ENCODE measurements at regions not wholly inside any gene's neighbourhood (a gene's known extent, or its start where the extent isn't known, plus 50 kb on each side); places are given as distances from the start of the nearest gene placed in this dataset.
"Not testable (repeated sequence)": the region's sequence is repeated elsewhere in the genome, so short reads cannot be mapped to it uniquely, and the experiment has no call there.

DNA sequence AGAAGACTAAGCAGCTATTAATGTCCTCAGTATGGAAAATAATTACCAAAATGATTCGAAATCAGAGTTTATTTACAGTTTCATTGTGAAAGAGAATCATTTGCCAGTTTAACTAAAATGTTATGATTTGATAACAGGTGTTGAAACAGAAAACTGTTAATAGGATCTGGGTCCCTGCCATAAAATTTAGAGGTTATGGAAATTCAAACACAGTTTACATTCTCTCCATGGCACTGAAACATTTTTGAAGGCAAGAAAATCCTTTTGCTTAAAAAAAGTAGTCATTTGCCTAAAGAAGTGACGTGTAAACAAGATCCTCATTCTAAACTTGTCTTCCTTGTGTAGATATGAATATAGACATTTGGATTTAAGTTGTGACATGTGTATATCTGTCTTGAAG lies 743.8 kb downstream of the SLC4A3 start:
- DNase-seq, result no peak

DNA sequence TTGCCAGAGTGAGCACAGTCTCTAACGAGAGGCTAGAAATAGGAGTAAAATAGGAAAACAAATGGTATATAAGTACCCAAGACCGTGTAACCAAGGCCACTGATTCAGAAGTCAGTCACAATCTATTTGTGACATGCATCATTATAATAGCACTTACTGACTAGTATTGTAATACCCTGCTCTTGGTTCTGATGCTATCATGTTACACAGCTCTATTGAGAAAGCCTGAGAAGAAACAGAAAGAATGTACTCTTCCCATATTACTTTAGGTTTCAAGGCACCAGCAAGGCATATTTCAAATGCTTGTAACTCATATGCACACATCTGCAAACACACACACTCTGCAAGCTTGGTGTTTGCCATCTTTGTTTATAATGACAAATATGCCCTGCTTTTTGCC lies 746.4 kb downstream of the SLC4A3 start:
- DNase-seq, result no peak

GRCh38 chr2:220374282-220374681 lies 746.9 kb downstream of the SLC4A3 start:
- no peak for DNase-seq

- no peak for DNase-seq
These were observed 750.2 kb downstream of the SLC4A3 start for GRCh38 chr2:220377482-220378155.

- DNase-seq, result not testable (repeated sequence)
These were observed 760.3 kb downstream of the SLC4A3 start for GRCh38 chr2:220387758-220388157.

DNA sequence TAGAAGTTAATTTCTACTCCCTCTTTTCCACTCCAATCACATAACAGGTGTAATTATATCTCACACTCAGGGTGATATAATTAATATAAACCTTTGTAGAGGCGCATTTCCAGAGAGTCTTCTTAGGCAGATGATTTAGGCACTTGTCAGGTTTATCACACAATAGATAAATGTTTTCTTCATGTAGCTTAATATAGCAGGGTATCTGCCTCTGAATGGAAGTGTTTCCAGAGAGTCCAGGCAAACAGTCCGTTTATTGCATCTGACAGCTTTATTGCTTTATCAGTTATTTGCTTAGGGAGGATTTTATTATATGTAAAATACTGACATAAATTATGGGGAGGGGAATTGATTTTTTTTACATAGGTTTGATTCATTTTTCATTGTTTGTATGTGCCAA lies 766.3 kb downstream of the SLC4A3 start:
- DNase-seq, result no peak

DNA sequence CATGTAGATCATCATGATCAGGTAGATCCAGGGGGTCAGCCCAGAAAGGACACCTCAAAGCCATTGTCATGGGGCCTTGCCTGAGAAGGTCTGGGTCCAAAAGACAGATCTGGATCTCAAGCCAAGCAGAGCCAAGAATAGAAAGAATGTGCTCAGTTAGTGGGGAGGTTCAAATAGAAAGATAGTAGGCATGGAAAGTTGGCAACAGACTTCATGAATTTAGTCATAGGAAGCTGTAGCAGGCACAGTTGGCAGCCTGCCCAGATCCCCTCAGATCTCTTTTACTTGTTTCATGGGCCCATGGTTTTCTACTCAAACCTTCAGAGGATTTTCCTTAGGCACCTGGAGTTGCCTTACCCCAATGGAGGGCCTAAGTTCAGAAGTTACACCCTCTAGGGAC lies 767.0 kb downstream of the SLC4A3 start:
- no peak for DNase-seq

DNA sequence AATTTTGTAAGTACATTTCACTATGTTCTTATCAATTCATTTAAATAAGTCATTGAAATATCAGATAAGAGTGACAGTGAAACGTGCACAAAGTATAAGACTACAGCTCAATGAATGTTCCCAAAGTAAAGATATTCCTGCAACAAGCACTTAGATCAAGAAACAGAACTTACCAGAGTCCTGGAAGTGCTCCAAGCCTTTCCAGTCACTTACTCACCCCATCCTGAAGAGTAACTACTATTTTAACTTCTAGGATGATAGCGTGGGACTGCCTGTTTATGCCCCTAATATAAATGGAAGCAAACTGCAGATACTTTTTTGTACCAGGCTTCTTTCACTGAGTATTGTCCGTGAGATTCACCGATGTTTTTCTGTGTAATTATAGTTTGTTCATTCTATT lies 768.9 kb downstream of the SLC4A3 start:
- DNase-seq, result no peak

GRCh38 chr2:220410296-220410695 lies 782.9 kb downstream of the SLC4A3 start:
- no peak for DNase-seq

- no peak for DNase-seq
These were observed 790.1 kb downstream of the SLC4A3 start for GRCh38 chr2:220417503-220417902.

DNA sequence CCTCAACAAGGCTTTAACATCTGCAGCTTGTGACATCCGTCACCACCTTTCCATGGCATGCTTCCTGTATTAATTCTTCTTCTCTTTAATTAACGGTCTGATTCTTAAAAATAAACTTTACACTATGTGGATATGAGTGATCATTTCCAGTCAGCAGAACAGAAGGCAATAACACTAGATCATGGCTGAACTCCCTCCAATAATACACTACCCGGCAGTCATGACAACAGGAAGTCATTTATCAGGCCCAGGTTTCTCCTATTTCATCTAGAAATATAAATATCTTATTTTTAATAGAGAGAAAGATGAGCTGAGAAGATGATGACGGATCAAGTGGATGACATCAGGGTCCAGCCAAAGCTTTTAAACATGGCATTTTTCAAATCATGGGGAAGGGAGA lies 792.2 kb downstream of the SLC4A3 start:
- DNase-seq, result no peak

DNA sequence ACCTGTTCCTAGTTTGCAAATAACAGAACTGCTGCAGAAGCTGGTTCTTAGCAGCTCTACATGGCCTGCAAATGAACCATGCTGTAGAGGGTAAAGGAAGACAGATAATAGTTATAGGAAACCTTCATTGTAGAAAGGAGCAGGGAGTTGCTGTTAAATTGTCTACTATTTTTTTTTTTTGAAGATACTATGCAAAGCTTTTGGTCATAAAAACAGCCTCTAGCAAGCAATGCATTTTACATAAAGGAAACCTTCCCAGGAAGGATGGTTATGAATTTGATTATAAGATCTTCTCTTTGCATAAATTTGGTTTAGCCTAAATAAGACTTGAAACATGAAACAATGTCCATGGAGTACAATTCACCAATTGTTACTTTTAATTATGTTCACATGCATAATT lies 793.4 kb downstream of the SLC4A3 start:
- no peak for DNase-seq

DNA sequence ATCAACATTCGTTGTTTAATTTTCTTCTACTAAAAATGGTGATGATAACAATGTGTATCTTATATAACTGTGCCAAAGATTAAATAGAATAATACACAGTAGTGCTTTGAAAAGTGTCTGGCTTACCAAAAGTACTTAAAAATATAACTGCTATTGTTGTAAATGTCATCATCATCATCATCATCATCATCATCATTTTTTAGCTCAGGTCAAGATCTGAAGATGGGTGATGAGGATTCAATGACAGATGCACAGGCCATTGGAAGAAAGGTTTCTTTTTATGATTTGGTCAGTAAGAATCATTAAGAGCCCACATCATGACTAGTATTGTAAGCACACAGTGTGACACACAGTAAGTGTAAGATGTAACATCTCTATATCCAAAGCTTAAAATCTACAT lies 795.2 kb downstream of the SLC4A3 start:
- DNase-seq, result no peak

DNA sequence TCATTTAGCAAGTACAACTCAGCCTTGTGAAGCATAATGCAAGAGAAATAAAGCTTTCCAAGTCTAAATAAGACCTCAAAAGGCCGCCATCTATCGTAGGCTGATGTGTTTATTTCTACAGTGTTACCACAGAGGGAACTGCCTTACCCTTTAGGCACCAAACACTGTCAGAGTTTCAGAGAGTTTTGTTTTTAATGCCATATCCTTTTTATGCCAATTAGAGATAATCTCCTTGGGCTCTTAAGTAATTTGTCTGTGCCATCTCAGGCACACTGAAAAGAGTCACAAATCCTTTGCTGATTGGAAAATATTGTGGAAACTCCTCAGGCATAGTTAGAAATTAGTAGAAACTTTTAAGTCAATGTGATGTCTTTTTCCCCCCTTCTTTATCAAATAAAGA lies 797.1 kb downstream of the SLC4A3 start:
- DNase-seq, result no peak

DNA sequence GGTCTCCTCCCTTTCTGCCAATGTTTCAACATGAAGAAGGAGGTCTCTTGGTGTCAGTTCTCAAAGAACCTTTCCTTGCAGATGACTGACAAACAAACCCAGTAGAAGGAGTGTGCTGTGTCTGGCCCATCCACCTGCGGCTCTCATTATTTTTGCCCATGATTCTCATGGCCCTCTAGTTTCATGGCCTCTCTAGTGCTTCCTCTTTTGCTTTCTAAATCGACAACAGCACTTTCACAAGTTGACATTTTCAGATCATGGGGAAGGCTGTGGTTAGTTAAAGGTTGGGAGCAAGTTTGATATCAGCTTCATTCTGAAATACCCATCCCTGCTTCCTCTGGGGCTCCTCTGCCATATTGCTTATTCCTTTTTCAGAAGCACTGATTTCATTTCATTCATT lies 805.2 kb downstream of the SLC4A3 start:
- no peak for DNase-seq

DNA sequence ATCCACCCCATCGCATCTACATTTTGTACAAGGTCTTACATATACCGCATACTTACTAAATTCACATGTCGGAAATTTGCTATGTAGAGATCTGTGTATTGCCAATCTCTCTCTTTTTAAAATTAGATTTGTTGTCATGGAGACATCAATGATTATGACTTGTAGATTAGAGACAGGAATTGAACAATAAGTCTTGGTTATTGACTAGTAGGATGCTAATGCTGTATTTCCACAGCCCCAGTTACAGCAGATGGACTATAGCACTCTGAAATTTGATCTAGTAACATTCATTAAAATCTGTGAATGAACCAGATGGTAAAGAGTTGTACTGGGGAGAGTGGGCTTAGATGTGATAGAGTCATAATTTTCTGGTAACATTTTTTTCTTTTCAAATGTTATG lies 805.7 kb downstream of the SLC4A3 start:
- DNase-seq, result no peak

GRCh38 chr2:220434385-220434784 lies 807.0 kb downstream of the SLC4A3 start:
- no peak for DNase-seq

DNA sequence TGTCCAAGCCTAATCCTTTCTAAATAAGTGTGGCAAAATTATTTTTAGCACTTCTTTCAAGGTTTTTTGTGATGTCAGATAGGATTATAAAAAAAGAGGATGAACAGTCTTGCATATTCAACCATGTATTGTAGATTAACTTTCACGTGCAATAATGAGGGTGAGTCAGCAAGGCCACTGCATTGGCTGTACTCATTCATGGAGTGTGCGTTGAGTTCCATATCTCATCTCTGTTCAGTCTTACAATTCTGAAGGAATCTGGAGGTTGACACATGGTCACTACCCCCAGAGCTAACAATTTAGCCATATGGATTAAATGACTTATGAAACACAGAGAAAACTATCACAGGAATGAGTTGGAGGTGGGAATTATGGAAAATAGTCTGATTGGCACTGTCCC lies 810.5 kb downstream of the SLC4A3 start:
- DNase-seq, result no peak

DNA sequence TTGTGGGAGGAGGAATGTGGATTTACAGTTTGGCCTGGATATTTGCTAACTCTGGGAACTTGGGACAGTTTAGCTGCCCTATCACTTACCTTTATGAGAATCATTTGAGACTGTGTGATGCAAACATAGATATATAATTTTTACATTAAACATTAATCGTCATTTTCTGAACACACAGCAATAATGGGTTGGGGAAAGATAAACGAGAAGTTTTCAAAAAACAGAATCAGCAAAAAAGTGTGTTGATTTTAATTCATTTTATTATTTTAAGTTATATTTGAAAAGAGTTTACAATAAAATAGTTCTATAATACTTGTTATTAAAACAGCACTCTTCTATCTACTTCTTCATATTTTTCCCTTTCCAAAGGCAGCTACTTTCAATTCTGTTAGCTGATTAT lies 813.3 kb downstream of the SLC4A3 start:
- DNase-seq, result no peak

- DNase-seq, result no peak
These were observed 814.0 kb downstream of the SLC4A3 start for GRCh38 chr2:220441404-220441803.

DNA sequence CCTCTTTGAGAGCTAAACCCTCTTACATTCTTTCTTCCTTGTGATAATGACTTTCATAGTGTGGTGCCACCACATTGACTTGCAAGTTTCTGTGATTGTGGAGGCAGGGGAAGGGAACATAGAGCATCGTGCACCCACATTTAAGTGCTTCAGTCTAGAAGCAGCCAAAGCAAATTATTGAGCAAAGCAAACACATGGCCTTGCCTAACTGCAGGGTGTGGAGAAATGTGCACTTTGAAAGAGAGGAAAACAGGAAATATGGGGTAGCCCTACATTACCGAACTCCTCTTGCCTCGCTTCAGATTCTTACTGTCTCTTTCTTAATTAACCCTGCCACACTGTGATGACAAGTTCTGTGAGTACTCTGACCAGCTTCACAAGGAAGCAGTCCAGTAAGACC lies 814.6 kb downstream of the SLC4A3 start:
- no peak for DNase-seq

DNA sequence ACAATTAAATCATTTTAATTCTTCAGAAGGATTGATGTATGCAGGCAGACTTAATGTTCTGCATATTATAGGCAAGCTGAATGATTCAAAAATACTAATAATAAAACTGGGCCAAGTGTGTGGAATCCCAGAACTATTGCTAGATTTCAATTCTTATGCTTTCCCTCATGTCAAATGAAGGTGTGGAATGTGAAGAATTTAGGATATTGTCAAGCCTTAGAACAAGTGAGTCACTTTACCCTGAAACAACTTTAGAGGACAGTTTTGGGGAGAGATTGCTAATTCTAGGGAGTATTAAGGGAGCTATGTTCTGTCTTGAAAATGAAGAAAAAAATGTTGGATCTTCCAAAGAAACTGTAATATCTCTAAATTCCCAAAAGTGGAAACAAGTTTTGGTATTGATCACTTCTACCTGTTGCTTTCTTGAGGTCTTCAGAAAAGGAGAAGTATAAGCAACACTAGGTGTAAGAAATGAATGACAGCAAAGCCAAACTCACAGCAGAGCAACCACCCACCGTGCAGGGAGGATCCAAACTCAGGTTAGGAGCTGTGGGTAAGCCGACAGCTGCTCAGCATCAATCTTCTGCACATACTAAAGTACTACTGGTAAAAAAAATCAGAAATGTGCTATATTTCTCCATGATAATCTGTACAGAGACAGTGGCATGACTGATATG lies 818.1 kb downstream of the SLC4A3 start:
- no peak for DNase-seq

DNA sequence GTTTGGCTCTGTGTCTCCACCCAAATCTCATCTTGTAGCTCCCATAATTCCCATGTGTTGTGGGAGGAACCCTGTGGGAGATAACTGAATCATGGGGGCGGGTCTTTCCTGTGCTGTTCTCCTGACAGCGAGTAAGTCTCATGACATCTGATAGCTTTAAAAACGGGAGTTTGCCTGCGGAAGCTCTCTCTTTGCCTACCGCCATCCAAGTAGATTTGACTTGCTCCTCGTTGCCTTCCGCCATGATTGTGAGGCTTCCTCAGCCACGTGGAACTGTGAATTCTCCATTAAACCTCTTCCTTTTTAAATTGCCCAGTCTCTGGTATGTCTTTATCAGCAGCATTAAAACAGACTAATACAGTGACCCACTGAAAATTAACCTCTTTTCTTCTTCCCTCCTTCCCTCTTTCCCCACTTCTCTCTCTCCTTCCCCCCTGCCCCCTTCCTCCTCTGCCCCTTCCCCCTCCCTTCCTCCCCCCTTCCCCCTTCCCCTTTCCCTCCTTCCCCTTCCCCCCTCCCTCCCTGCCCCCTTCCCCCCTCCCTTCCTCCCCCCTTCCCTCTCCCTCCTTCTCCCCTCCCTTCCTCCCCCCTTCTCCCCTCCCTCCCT lies 818.8 kb downstream of the SLC4A3 start:
- no peak for DNase-seq

DNA sequence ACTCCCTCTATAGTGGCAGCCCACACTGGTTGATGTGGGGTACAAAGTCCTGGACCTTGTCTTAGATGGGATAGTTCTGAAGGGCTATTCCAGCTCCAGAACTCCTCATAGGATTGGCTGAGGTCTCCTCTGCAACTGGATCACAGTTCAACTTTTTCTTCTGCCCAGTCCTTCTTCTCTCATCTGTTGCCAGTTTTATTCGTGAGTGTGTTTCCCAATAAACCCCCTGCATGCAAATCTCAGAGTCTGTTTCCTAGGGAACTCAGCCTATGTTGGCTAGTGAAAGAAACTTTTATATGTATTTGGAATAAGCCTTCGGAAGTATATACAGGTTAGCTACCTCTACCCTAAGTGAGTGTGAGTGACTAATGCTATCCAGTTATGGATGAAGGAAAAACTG lies 823.4 kb downstream of the SLC4A3 start:
- DNase-seq, result no peak

GRCh38 chr2:220451438-220451837 lies 824.0 kb downstream of the SLC4A3 start:
- no peak for DNase-seq
